ENCODE measurements at regions not wholly inside any gene's neighbourhood (a gene's known extent, or its start where the extent isn't known, plus 50 kb on each side); places are given as distances from the start of the nearest gene placed in this dataset.
"Not testable (repeated sequence)": the region's sequence is repeated elsewhere in the genome, so short reads cannot be mapped to it uniquely, and the experiment has no call there.

GRCh38 chr3:84710288-84710687 lies 248.5 kb upstream of the CADM2 start:
- H3K27me3 ChIP-seq (ENCODE audit: control insufficient read depth in 1 of 2, insufficient read depth in 2 of 2, low read length in 1 of 2); DNase-seq; H3K36me3 ChIP-seq (ENCODE audit: control insufficient read depth in 1 of 2, insufficient read depth in 2 of 2, low read length in 1 of 2); H3K27ac ChIP-seq (ENCODE audit: low read depth in 1 of 2, low read length in 2 of 2); H3K4me1 ChIP-seq (ENCODE audit: control insufficient read depth in 1 of 2, insufficient read depth in 2 of 2, low read length in 2 of 2); H3K4me3 ChIP-seq (ENCODE audit: low read length in 2 of 2); intact Hi-C loops (cut with DNase I); ATAC-seq (ENCODE audit: low FRiP score); H3K9me3 ChIP-seq (ENCODE audit: control insufficient read depth, low read length): not testable (repeated sequence)
- 36 to 47% methylated on average over 1 of the region's 1 CpG for WGBS, 2 donors

- no peak for DNase-seq
- 60 to 68% methylated on average over 3 of the region's 3 CpGs for WGBS, 2 donors
- no peak overlapping the region for H3K4me3 ChIP-seq (ENCODE audit: low read length in 2 of 2)
- H3K27me3 ChIP-seq (ENCODE audit: control insufficient read depth in 1 of 2, insufficient read depth in 2 of 2, low read length in 1 of 2), result no peaks in the 10 kb centered on the region
- H3K27ac ChIP-seq (ENCODE audit: low read depth in 1 of 2, low read length in 2 of 2), result no peak overlapping the region
- H3K4me1 ChIP-seq (ENCODE audit: control insufficient read depth in 1 of 2, insufficient read depth in 2 of 2, low read length in 2 of 2), result no peaks in the 10 kb centered on the region
- H3K36me3 ChIP-seq (ENCODE audit: control insufficient read depth in 1 of 2, insufficient read depth in 2 of 2, low read length in 1 of 2), result no peaks in the 10 kb centered on the region
- no peaks in the 10 kb centered on the region for H3K9me3 ChIP-seq (ENCODE audit: control insufficient read depth, low read length)
- intact Hi-C loops (cut with DNase I), result no loop called here
- ATAC-seq (ENCODE audit: low FRiP score), result no peak
These were observed 240.9 kb upstream of the CADM2 start for GRCh38 chr3:84717894-84718293.

DNA sequence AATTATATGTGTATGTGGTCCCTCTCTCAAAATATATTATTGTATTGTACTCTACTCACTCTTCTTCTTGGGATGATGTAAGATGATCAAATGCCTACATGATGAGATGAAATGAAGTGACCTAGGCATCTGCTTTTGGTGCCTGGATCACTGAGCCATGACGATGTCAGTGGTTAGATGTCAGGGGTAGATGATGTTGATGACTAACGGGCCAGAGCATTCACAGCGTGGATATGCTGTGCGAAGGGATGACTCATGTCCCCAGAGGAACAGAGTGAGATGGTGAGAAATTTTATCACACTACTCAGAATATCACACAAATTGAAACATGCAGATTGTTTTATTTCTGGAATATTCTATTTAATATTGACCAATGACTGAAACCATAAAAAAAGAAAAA lies 233.9 kb upstream of the CADM2 start:
- H3K36me3 ChIP-seq (ENCODE audit: control insufficient read depth in 1 of 2, insufficient read depth in 2 of 2, low read length in 1 of 2), result no peaks in the 10 kb centered on the region
- no peak for DNase-seq
- H3K4me3 ChIP-seq (ENCODE audit: low read length in 2 of 2), result no peak overlapping the region
- no peaks in the 10 kb centered on the region for H3K4me1 ChIP-seq (ENCODE audit: control insufficient read depth in 1 of 2, insufficient read depth in 2 of 2, low read length in 2 of 2)
- intact Hi-C loops (cut with DNase I), result no loop called here
- no peak overlapping the region for H3K27ac ChIP-seq (ENCODE audit: low read depth in 1 of 2, low read length in 2 of 2)
- no peaks in the 10 kb centered on the region for H3K9me3 ChIP-seq (ENCODE audit: control insufficient read depth, low read length)
- no peaks in the 10 kb centered on the region for H3K27me3 ChIP-seq (ENCODE audit: control insufficient read depth in 1 of 2, insufficient read depth in 2 of 2, low read length in 1 of 2)
- ATAC-seq (ENCODE audit: low FRiP score), result no peak
- WGBS, 2 donors, result 28 to 31% methylated on average over 4 of the region's 4 CpGs

GRCh38 chr3:84727616-84728015 lies 231.2 kb upstream of the CADM2 start:
- H3K4me1 ChIP-seq (ENCODE audit: control insufficient read depth in 1 of 2, insufficient read depth in 2 of 2, low read length in 2 of 2), result no peaks in the 10 kb centered on the region
- ATAC-seq (ENCODE audit: low FRiP score) (no peak), DNase-seq (no peak)
- no peaks in the 10 kb centered on the region for H3K9me3 ChIP-seq (ENCODE audit: control insufficient read depth, low read length)
- H3K36me3 ChIP-seq (ENCODE audit: control insufficient read depth in 1 of 2, insufficient read depth in 2 of 2, low read length in 1 of 2), result no peaks in the 10 kb centered on the region
- H3K4me3 ChIP-seq (ENCODE audit: low read length in 2 of 2), result no peak overlapping the region
- no peaks in the 10 kb centered on the region for H3K27me3 ChIP-seq (ENCODE audit: control insufficient read depth in 1 of 2, insufficient read depth in 2 of 2, low read length in 1 of 2)
- intact Hi-C loops (cut with DNase I), result no loop called here
- no peak overlapping the region for H3K27ac ChIP-seq (ENCODE audit: low read depth in 1 of 2, low read length in 2 of 2)
- WGBS, 2 donors, result 29 to 32% methylated on average over 1 of the region's 1 CpG

DNA sequence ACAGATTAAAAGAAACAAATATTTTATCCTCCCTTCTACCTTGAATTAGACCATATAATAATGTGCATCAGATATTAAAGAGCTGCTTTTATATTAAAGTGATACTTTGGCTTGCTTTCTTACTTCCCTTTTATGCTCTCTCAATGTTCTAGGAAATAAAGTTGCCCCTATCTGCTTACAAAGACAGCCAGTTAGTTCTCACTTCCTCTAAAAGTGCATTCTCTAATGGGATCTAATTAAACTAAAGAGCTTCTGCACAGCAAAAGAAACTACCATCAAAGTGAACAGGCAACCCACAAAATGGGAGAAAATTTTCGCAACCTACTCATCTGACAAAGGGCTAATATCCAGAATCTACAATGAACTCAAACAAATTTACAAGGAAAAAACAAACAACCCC lies 224.1 kb upstream of the CADM2 start:
- H3K9me3 ChIP-seq (ENCODE audit: control insufficient read depth, low read length); H3K27ac ChIP-seq (ENCODE audit: low read depth in 1 of 2, low read length in 2 of 2); DNase-seq; ATAC-seq (ENCODE audit: low FRiP score); H3K4me1 ChIP-seq (ENCODE audit: control insufficient read depth in 1 of 2, insufficient read depth in 2 of 2, low read length in 2 of 2); H3K27me3 ChIP-seq (ENCODE audit: control insufficient read depth in 1 of 2, insufficient read depth in 2 of 2, low read length in 1 of 2); intact Hi-C loops (cut with DNase I); H3K4me3 ChIP-seq (ENCODE audit: low read length in 2 of 2); H3K36me3 ChIP-seq (ENCODE audit: control insufficient read depth in 1 of 2, insufficient read depth in 2 of 2, low read length in 1 of 2): not testable (repeated sequence)
- WGBS, 2 donors, result 100% methylated on average over 1 of the region's 1 CpG; no CpG with 5 or more reads in 1 of the 2 donors

GRCh38 chr3:84738086-84738485 lies 220.7 kb upstream of the CADM2 start:
- Histone ChIP-seq H3K4me1 (ENCODE audit: control insufficient read depth in 1 of 2, insufficient read depth in 2 of 2, low read length in 2 of 2) (no peaks in the 10 kb centered on the region), H3K9me3 (ENCODE audit: control insufficient read depth, low read length) (no peaks in the 10 kb centered on the region), H3K36me3 (ENCODE audit: control insufficient read depth in 1 of 2, insufficient read depth in 2 of 2, low read length in 1 of 2) (no peaks in the 10 kb centered on the region), H3K4me3 (ENCODE audit: low read length in 2 of 2) (no peak overlapping the region), H3K27ac (ENCODE audit: low read depth in 1 of 2, low read length in 2 of 2) (no peak overlapping the region), H3K27me3 (ENCODE audit: control insufficient read depth in 1 of 2, insufficient read depth in 2 of 2, low read length in 1 of 2) (no peaks in the 10 kb centered on the region)
- WGBS, 2 donors, result 3 to 26% methylated on average over 2 of the region's 2 CpGs
- intact Hi-C loops (cut with DNase I), result no loop called here
- no peak for DNase-seq
- no peak for ATAC-seq (ENCODE audit: low FRiP score)

DNA sequence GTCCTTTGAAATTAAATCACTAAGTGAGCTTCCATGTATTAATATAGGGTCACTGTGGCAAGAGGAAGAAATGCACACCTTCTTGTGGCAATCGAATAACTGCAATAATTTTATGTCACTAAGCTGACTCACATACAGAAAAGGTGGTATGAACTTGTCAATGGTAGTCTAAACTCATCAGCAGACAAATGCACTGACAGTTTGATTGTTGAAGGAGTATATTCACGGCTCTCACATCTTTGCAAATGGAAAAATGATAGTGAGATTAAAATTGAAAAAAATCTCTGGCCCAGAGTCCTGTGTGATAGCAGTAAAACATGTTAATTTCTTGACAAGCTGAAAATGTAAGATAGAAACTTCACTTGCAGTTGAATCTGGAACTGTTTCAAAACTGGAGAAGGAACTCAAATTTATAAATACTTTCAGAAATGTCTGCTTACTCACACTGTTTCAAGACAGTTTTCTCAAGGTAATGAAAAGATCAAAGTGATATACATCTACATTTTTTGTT lies 215.8 kb upstream of the CADM2 start:
- intact Hi-C loops (cut with DNase I), result no loop called here
- Histone ChIP-seq H3K27ac (ENCODE audit: low read depth in 1 of 2, low read length in 2 of 2) (no peak overlapping the region), H3K9me3 (ENCODE audit: control insufficient read depth, low read length) (no peaks in the 10 kb centered on the region), H3K36me3 (ENCODE audit: control insufficient read depth in 1 of 2, insufficient read depth in 2 of 2, low read length in 1 of 2) (no peaks in the 10 kb centered on the region), H3K4me1 (ENCODE audit: control insufficient read depth in 1 of 2, insufficient read depth in 2 of 2, low read length in 2 of 2) (no peaks in the 10 kb centered on the region), H3K4me3 (ENCODE audit: low read length in 2 of 2) (no peak overlapping the region), H3K27me3 (ENCODE audit: control insufficient read depth in 1 of 2, insufficient read depth in 2 of 2, low read length in 1 of 2) (no peaks in the 10 kb centered on the region)
- 40 to 47% methylated on average over 2 of the region's 2 CpGs for WGBS, 2 donors
- ATAC-seq (ENCODE audit: low FRiP score) (no peak), DNase-seq (no peak)

- Histone ChIP-seq H3K27ac (ENCODE audit: low read depth in 1 of 2, low read length in 2 of 2) (no peak overlapping the region), H3K27me3 (ENCODE audit: control insufficient read depth in 1 of 2, insufficient read depth in 2 of 2, low read length in 1 of 2) (no peaks in the 10 kb centered on the region), H3K4me3 (ENCODE audit: low read length in 2 of 2) (no peak overlapping the region), H3K9me3 (ENCODE audit: control insufficient read depth, low read length) (no peaks in the 10 kb centered on the region), H3K36me3 (ENCODE audit: control insufficient read depth in 1 of 2, insufficient read depth in 2 of 2, low read length in 1 of 2) (no peaks in the 10 kb centered on the region), H3K4me1 (ENCODE audit: control insufficient read depth in 1 of 2, insufficient read depth in 2 of 2, low read length in 2 of 2) (no peaks in the 10 kb centered on the region)
- intact Hi-C loops (cut with DNase I), result no loop called here
- ATAC-seq (ENCODE audit: low FRiP score), result no peak
- DNase-seq, result no peak
- WGBS, 2 donors, result 84 to 88% methylated on average over 1 of the region's 1 CpG
These were observed 214.7 kb upstream of the CADM2 start for GRCh38 chr3:84744130-84744529.

DNA sequence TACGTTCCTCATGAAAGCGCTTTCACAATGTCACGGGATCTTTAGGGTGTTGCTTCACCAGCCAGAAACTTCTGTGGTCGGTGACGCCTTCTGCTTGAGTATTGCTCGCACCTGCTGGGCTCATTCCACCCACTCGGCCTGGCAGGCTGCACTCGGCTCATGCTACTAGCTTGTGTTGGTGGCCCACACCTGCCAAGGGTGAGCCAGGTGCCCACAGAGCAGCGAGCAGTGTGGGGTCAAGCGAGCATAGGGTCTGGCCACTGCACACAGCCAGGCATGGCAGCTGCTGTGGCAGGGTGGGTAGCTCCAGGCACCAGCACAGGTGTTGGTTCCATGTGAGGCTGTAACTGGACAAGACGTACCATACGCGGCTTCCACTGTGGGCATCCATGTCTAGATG lies 202.9 kb upstream of the CADM2 start:
- Histone ChIP-seq H3K36me3 (ENCODE audit: control insufficient read depth in 1 of 2, insufficient read depth in 2 of 2, low read length in 1 of 2) (no peaks in the 10 kb centered on the region), H3K27ac (ENCODE audit: low read depth in 1 of 2, low read length in 2 of 2) (no peak overlapping the region), H3K9me3 (ENCODE audit: control insufficient read depth, low read length) (peaks cover 1% of the 10 kb centered on the region), H3K4me3 (ENCODE audit: low read length in 2 of 2) (no peak overlapping the region), H3K4me1 (ENCODE audit: control insufficient read depth in 1 of 2, insufficient read depth in 2 of 2, low read length in 2 of 2) (no peaks in the 10 kb centered on the region), H3K27me3 (ENCODE audit: control insufficient read depth in 1 of 2, insufficient read depth in 2 of 2, low read length in 1 of 2) (no peaks in the 10 kb centered on the region)
- ATAC-seq (ENCODE audit: low FRiP score) (no peak), DNase-seq (no peak)
- WGBS, 2 donors, result 89 to 91% methylated on average over 13 of the region's 13 CpGs
- intact Hi-C loops (cut with DNase I), result no loop called here

All from aorta (tissue), 5 donors.